Natural killer cell (primary cell): ENCODE measurements at regions not wholly inside any gene's neighbourhood (a gene's known extent, or its start where the extent isn't known, plus 50 kb on each side); places are given as distances from the start of the nearest gene placed in this dataset.

Experiments used
- ATAC-seq, 3 donors: fragments of 150-1000 bp in 2 of 3; fragments of 200-7000 bp in 1 of 3; cut with Tn5 transposase; 1 replicate in 1 of 3; 2 replicates in 2 of 3; pipeline ENCODE4 v1.10.0; 2021; ENCODE audit warnings: mild to moderate bottlenecking in 2 of 3, moderate library complexity in 2 of 3
- DNase-seq, 2 donors: peaks; one replicate each; pipeline versions ENCODE4 v3.0.0 to v3.0.0-alpha.2; 2013 to 2021; ENCODE audit warnings: mixed read lengths in 1 of 2
- H3K27ac ChIP-seq: one replicate; pipeline ENCODE4 v1.5.1; 2013; ENCODE audit warnings: mild to moderate bottlenecking, low read length
- H3K27me3 ChIP-seq: one replicate; pipeline ENCODE4 v1.6.1; 2013; ENCODE audit warnings: low read length; ENCODE audit not compliant: control insufficient read depth, insufficient read depth
- H3K36me3 ChIP-seq: one replicate; pipeline ENCODE4 v1.6.1; 2013; ENCODE audit warnings: low read length; ENCODE audit not compliant: control insufficient read depth, insufficient read depth
- H3K4me1 ChIP-seq: one replicate; pipeline ENCODE4 v1.6.1; 2013; ENCODE audit warnings: low read length; ENCODE audit not compliant: control insufficient read depth, insufficient read depth
- H3K4me3 ChIP-seq: one replicate; pipeline ENCODE4 v1.5.1; 2013; ENCODE audit warnings: low read length
- H3K9me3 ChIP-seq: one replicate; pipeline ENCODE4 v1.6.1; 2013; ENCODE audit warnings: low read length; ENCODE audit not compliant: control insufficient read depth, insufficient read depth
- H3K27ac Mint-ChIP-seq, 2 donors: one replicate each; pipeline ENCODE4 v1.8.0; 2022; ENCODE audit warnings: mild to moderate bottlenecking in 2 of 2, mixed read lengths in 2 of 2, moderate library complexity in 1 of 2
- H3K27me3 Mint-ChIP-seq, 2 donors: one replicate each; pipeline ENCODE4 v1.8.0; 2022; ENCODE audit warnings: low read depth in 2 of 2, mixed read lengths in 2 of 2
- H3K36me3 Mint-ChIP-seq: one replicate; pipeline ENCODE4 v1.8.0; 2022; ENCODE audit warnings: mixed read lengths
- H3K4me1 Mint-ChIP-seq, 2 donors: one replicate each; pipeline ENCODE4 v1.8.0; 2022; ENCODE audit warnings: mixed read lengths in 2 of 2
- H3K4me3 Mint-ChIP-seq: one replicate; pipeline ENCODE4 v1.8.0; 2022; ENCODE audit warnings: mild to moderate bottlenecking, moderate library complexity, mixed read lengths
- H3K9me3 Mint-ChIP-seq, 2 donors: one replicate each; pipeline ENCODE4 v1.8.0; 2022; ENCODE audit warnings: mixed read lengths in 2 of 2
- WGBS: methylation state at CpG from one replicate; pipeline ENCODE4 v1.1.7; 2013; ENCODE audit warnings: missing lambda C conversion rate; ENCODE audit not compliant: insufficient coverage; 5-methylcytosine and 5-hydroxymethylcytosine counted together
- intact Hi-C: fragments of 100-400 bp; cut with micrococcal nuclease; formaldehyde crosslinking; loops from one replicate; pipeline ENCODE4 v1.14.2; 2022
- TF ChIP-seq, protein P1 (sequence below): fragments of 200-600 bp; IDR thresholded peaks from one replicate; pipeline ENCODE4 v1.8.0; 2022; ENCODE audit warnings: antibody characterized with exemption

DNA sequence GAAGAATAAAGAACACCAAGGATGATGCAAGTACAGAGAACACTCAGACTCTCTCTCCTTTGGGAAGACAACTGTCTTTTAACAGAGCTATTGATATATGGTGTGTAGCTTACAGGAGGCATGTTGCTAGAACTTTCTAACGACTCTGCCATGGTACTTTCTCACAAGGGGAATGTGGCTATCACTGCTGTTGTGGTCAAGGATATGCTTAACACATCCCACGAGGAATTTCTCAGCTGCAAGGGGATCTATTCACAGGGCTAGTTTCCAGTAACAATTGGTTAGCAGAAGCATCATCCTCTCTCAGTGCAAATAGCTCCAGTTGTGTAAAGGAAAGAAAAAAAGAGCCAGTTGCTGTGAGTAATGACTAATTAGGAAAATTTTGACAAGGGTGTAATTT lies 826.0 kb downstream of the SORCS1 start:
- H3K9me3 Mint-ChIP-seq: peaks cover 9 to 22% of the 10 kb centered on the region in 2 donors
- H3K36me3 ChIP-seq: no peaks in the 10 kb centered on the region
- intact Hi-C loops: no loop called here
- ATAC-seq (no peak), DNase-seq (no peak)
- no peaks in the 10 kb centered on the region for H3K4me1 ChIP-seq
- no peak overlapping the region for H3K4me3 Mint-ChIP-seq
- TF ChIP-seq, protein P1, sequence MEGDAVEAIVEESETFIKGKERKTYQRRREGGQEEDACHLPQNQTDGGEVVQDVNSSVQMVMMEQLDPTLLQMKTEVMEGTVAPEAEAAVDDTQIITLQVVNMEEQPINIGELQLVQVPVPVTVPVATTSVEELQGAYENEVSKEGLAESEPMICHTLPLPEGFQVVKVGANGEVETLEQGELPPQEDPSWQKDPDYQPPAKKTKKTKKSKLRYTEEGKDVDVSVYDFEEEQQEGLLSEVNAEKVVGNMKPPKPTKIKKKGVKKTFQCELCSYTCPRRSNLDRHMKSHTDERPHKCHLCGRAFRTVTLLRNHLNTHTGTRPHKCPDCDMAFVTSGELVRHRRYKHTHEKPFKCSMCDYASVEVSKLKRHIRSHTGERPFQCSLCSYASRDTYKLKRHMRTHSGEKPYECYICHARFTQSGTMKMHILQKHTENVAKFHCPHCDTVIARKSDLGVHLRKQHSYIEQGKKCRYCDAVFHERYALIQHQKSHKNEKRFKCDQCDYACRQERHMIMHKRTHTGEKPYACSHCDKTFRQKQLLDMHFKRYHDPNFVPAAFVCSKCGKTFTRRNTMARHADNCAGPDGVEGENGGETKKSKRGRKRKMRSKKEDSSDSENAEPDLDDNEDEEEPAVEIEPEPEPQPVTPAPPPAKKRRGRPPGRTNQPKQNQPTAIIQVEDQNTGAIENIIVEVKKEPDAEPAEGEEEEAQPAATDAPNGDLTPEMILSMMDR: no peak
- H3K36me3 Mint-ChIP-seq: no peaks in the 10 kb centered on the region
- no peak overlapping the region for H3K27ac Mint-ChIP-seq
- H3K27me3 Mint-ChIP-seq: no peaks in the 10 kb centered on the region
- no peak overlapping the region for H3K27ac ChIP-seq
- H3K4me1 Mint-ChIP-seq: no peaks in the 10 kb centered on the region
- peaks cover 12% of the 10 kb centered on the region for H3K9me3 ChIP-seq
- 32% methylated on average over 2 of the region's 2 CpGs for WGBS
- H3K4me3 ChIP-seq: no peak overlapping the region
- no peaks in the 10 kb centered on the region for H3K27me3 ChIP-seq

DNA sequence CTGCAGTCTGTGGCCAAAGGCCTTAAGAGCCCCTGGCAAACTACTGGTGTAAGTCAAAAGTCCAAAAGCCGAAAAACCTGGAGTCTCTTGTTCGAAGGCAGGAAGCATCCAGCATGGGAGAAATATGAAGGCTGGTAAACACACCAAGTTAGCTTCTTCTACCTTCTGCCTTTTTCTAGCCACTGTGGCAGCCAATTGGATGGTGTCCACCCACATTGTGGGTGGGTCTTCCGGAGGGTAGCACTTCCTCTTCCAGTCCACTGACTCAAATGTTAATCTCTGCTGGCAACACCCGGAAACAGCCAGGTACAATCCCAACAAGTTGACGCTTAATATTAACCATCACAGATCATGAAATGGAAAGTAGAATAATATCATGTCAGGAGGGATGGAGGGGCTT lies 827.6 kb downstream of the SORCS1 start:
- Mint-ChIP-seq H3K4me1 (no peaks in the 10 kb centered on the region), H3K27me3 (no peaks in the 10 kb centered on the region), H3K27ac (no peak overlapping the region), H3K36me3 (no peaks in the 10 kb centered on the region), H3K9me3 (peaks cover 11 to 18% of the 10 kb centered on the region in 2 donors), H3K4me3 (no peak overlapping the region)
- no peak overlapping the region for H3K27ac ChIP-seq
- H3K27me3 ChIP-seq: no peaks in the 10 kb centered on the region
- ATAC-seq: no peak
- H3K36me3 ChIP-seq: no peaks in the 10 kb centered on the region
- no peak overlapping the region for H3K4me3 ChIP-seq
- DNase-seq: no peak
- TF ChIP-seq, protein P1: no peak
- H3K9me3 ChIP-seq: peaks cover 12% of the 10 kb centered on the region
- WGBS: 96% methylated on average over 3 of the region's 5 CpGs
- H3K4me1 ChIP-seq: no peaks in the 10 kb centered on the region
- intact Hi-C loops: no loop called here

DNA sequence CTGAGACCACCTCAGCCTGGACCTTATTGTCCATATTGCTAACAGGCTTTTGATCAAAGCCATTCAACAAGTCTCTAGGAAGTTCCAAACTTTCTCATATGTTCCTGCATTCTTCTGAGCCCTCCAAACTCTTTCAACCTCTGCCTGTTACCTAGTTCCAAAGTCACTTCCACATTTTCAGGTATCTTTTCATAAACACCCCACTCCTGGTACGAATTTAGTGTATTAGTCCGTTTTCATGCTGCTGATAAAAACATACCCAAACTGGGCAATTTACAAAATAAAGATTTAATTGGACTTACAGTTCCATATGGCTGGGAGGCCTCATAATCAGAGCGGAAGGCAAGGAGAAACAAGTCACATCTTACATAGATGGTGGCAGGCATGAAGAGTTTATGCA lies 836.8 kb downstream of the SORCS1 start:
- H3K27ac ChIP-seq: no peak overlapping the region
- ATAC-seq (no peak), DNase-seq (no peak)
- Mint-ChIP-seq H3K9me3 (peaks cover 12 to 13% of the 10 kb centered on the region in 2 donors), H3K36me3 (peaks cover 14% of the 10 kb centered on the region), H3K4me3 (no peak overlapping the region), H3K27me3 (no peaks in the 10 kb centered on the region), H3K4me1 (no peaks in the 10 kb centered on the region), H3K27ac (no peak overlapping the region)
- no peak overlapping the region for H3K4me3 ChIP-seq
- H3K4me1 ChIP-seq: no peaks in the 10 kb centered on the region
- intact Hi-C loops: no loop called here
- H3K36me3 ChIP-seq: no peaks in the 10 kb centered on the region
- TF ChIP-seq, protein P1: no peak
- peaks cover 16% of the 10 kb centered on the region for H3K9me3 ChIP-seq
- 80% methylated on average over 2 of the region's 3 CpGs for WGBS
- H3K27me3 ChIP-seq: no peaks in the 10 kb centered on the region

DNA sequence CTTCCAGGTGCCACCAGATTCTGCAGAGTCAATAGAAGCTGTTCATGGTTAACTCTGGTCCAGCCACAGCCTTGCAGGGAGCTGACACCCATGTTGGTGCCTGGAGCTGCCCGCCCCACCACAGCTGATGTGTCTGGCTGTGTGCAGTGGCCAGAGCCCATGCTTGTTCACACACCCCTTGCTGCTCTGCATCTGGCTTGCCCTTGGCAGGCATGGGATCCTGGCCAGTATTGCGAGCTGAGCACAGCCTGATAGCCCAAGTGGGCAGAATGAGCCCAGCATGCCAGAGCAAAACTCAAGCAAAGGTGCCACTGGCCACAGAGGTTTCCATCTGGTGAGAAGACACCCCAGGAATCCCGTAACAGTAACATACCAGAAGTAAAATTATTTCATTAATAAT lies 843.6 kb downstream of the SORCS1 start:
- no peak overlapping the region for H3K4me3 ChIP-seq
- H3K36me3 ChIP-seq: no peaks in the 10 kb centered on the region
- 89% methylated on average over 2 of the region's 3 CpGs for WGBS
- no peaks in the 10 kb centered on the region for H3K36me3 Mint-ChIP-seq
- DNase-seq: no peak
- no peak for ATAC-seq
- peaks cover 5% of the 10 kb centered on the region for H3K9me3 ChIP-seq
- TF ChIP-seq, protein P1: no peak
- H3K9me3 Mint-ChIP-seq: peaks cover 8 to 9% of the 10 kb centered on the region in 2 donors
- no peaks in the 10 kb centered on the region for H3K4me1 Mint-ChIP-seq
- H3K27me3 Mint-ChIP-seq: no peaks in the 10 kb centered on the region
- no peaks in the 10 kb centered on the region for H3K4me1 ChIP-seq
- no peaks in the 10 kb centered on the region for H3K27me3 ChIP-seq
- intact Hi-C loops: no loop called here
- no peak overlapping the region for H3K27ac ChIP-seq
- no peak overlapping the region for H3K27ac Mint-ChIP-seq
- H3K4me3 Mint-ChIP-seq: no peak overlapping the region
